NB4 (cell line): ENCODE measurements at regions not wholly inside any gene's neighbourhood (a gene's known extent, or its start where the extent isn't known, plus 50 kb on each side); places are given as distances from the start of the nearest gene placed in this dataset.

ENCODE experiments used
- TF ChIP-seq, protein P1 (sequence below): IDR thresholded peaks from 2 replicates; pipeline ENCODE4 v1.6.1; 2011; ENCODE audit warnings: low read depth, low read length
- TF ChIP-seq, protein P2 (sequence below): IDR thresholded peaks from one replicate; pipeline ENCODE4 v1.5.1; 2012; ENCODE audit warnings: low read depth, low read length

DNA sequence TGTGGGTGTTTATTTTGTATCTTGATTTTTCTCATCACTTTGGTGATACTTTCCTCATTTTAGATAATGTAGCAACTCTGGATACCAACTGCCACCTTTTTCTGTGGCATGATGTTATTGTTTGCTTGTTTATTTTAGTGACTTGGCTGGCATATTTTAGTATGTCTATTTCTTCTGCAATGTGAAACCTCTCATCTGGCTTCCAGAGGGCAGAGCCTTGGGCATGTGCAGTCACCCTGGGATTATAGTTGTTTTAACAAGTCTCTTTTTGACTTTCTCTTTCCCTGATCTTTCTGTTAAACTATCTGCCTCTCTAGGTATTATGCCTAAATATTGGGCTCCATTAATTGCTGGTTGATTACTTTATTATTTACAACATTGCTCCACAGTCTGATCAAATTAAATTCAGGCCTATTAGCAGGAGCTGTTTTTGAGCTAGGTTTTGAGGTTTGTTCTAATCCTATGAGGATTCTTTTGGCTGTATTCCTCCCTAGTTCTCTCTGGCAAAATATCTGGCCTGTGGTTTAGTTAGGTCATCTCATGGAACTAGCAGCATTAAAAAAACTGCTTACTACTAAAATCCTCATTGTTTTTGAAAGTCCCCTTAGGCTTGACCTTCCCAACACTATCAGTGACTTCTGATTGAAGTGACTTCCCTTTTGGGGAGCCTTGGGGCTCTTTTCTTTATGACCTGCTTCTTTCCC, 86.4 kb upstream of the FAM78B start:
- TF ChIP-seq, protein P1, sequence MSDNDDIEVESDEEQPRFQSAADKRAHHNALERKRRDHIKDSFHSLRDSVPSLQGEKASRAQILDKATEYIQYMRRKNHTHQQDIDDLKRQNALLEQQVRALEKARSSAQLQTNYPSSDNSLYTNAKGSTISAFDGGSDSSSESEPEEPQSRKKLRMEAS = no peak
- TF ChIP-seq, protein P2, sequence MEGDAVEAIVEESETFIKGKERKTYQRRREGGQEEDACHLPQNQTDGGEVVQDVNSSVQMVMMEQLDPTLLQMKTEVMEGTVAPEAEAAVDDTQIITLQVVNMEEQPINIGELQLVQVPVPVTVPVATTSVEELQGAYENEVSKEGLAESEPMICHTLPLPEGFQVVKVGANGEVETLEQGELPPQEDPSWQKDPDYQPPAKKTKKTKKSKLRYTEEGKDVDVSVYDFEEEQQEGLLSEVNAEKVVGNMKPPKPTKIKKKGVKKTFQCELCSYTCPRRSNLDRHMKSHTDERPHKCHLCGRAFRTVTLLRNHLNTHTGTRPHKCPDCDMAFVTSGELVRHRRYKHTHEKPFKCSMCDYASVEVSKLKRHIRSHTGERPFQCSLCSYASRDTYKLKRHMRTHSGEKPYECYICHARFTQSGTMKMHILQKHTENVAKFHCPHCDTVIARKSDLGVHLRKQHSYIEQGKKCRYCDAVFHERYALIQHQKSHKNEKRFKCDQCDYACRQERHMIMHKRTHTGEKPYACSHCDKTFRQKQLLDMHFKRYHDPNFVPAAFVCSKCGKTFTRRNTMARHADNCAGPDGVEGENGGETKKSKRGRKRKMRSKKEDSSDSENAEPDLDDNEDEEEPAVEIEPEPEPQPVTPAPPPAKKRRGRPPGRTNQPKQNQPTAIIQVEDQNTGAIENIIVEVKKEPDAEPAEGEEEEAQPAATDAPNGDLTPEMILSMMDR = no peak
